C4-2B (cell line): ENCODE measurements at regions not wholly inside any gene's neighbourhood (a gene's known extent, or its start where the extent isn't known, plus 50 kb on each side); places are given as distances from the start of the nearest gene placed in this dataset.

Source experiments
- ZFX ChIP-seq: fragments of 450-650 bp; IDR thresholded peaks from 2 replicates; pipeline ENCODE4 v1.6.1; 2017
- TF ChIP-seq, protein P1 (sequence below): fragments of 450-650 bp; conservative IDR thresholded peaks from 2 replicates; pipeline ENCODE4 v1.5.1; 2017; ENCODE audit warnings: mild to moderate bottlenecking

DNA sequence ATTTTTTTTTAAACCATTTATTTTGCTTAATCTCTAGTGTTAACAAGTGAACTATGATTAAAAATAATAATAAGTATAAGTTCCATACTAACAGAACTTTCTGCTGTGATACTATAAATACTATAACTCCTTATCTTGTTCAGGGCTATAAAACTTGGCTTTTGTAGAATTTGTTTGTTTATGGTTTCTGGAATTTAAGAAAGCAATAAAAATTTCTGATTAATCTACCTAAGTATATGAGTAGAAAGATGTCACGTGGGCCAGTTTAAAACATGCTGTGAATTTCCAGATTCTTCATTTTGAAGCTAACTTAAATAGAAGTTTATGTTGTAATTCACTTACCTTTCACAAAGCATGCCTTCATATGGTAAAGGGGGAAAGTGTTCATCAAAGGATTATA is 1236.3 kb upstream of the ACVR2A start:
- TF ChIP-seq, protein P1, sequence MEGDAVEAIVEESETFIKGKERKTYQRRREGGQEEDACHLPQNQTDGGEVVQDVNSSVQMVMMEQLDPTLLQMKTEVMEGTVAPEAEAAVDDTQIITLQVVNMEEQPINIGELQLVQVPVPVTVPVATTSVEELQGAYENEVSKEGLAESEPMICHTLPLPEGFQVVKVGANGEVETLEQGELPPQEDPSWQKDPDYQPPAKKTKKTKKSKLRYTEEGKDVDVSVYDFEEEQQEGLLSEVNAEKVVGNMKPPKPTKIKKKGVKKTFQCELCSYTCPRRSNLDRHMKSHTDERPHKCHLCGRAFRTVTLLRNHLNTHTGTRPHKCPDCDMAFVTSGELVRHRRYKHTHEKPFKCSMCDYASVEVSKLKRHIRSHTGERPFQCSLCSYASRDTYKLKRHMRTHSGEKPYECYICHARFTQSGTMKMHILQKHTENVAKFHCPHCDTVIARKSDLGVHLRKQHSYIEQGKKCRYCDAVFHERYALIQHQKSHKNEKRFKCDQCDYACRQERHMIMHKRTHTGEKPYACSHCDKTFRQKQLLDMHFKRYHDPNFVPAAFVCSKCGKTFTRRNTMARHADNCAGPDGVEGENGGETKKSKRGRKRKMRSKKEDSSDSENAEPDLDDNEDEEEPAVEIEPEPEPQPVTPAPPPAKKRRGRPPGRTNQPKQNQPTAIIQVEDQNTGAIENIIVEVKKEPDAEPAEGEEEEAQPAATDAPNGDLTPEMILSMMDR: no peak
- no peak for TF ChIP-seq ZFX
